IPS DF 4.7 (cell line): ENCODE measurements at regions not wholly inside any gene's neighbourhood (a gene's known extent, or its start where the extent isn't known, plus 50 kb on each side); places are given as distances from the start of the nearest gene placed in this dataset.

Experiments used
- DNase-seq: peaks from one replicate; pipeline ENCODE4 v3.0.0-alpha.2; 2013; ENCODE audit warnings: low spot score; ENCODE audit errors: extremely low read depth

GRCh38 chr9:30722065-30722464 is 1662.4 kb upstream of the ACO1 start:
- no peak for DNase-seq

GRCh38 chr9:30723656-30724055 is 1660.8 kb upstream of the ACO1 start:
- no peak for DNase-seq

- DNase-seq: no peak
Observed at GRCh38 chr9:30732060-30732459, 1652.4 kb upstream of the ACO1 start.

- DNase-seq: no peak
Observed at GRCh38 chr9:30744871-30745270, 1639.6 kb upstream of the ACO1 start.

DNA sequence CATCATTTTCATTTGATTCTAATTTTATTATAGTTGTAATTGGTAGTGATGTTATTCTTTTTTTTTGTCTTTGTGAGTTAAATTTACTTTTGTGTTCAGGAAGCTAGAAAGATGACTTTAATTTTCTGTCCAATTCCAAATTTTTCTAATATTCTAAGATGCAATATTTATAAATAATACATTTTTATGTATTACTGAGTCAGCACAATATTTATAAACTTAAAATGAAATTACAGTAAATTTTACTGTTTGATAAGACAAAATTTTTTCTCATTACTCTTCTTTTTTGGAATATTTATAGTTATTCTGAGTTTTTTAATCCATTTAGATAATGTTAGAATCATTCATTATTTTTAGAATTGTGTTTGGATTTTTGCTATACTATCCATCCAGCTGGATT is 1637.9 kb upstream of the ACO1 start:
- no peak for DNase-seq

DNA sequence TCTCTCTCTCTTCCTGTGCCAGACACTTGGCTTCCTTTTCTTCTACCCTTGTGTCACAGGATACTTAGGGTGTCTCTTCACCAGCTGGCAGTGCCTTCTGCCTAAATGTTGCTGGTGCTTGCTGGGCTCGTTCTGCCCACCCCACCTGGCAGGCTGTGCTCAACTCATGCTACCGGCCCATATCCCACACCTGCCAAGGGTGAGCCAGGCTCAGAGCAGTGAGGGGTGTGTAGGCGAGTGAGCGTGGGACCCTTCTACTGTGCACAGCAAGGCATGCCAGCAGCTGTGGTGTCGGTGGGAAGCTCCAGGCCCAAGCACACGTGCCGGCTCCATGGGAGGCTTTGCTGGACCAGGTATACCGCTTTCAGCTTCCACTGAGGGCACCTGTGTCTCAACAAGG is 1626.7 kb upstream of the ACO1 start:
- DNase-seq: no peak

DNA sequence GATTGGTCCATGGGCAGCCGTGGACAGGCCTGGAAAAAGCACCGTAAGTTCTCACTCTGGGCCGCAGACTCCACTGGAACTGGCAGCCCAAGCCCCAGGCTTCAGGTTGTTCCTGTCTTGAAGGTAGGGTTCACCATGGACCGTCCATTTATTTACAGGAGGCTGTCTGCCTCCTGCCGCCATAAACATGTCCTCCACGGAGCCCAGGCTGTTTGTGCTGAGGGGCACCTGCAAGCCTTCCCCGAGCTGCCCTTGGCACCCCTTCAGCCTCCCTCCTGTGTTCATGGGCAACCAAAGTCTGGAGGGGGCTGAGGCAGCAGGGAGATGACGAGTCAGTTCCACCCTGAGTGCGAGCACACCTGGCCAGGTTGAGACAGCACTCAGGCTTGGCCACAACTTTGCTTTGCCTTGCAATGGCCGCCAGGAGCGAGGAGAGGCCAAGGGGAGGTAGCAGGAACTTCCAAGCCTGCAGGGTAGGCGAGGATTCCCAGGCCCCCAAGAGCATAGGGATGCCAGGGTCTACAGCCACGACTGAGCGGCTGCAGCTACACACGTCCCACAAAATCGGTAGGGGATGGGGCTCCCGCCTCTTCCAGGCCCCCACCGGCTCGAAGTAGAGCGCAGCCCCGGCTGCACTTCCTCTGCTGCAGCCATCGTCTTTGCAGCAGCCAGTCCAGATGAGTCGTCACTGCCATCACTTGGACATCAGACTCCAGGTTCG is 1625.6 kb upstream of the ACO1 start:
- DNase-seq: no peak

- DNase-seq: no peak
Observed at GRCh38 chr9:30765318-30765717, 1619.1 kb upstream of the ACO1 start.

GRCh38 chr9:30771163-30771708 is 1613.2 kb upstream of the ACO1 start:
- no peak for DNase-seq

DNA sequence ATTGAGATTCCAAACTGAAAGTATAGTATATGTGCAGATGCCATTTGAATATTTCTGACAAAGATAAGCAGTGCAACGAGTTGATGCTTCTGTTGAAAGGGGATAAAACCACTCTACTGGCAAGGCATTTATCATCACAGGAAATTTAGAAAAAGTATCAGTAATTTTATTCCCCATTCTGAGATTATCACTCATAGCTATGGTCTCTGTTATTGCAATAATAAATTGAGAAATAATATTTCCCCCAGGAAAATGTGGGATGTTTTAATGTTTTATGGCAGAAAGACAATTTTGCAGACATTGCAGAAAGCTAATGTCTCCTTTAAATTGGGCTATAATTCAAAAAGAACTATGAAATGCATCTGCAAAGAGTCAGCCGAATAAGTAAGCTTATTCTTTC is 1612.7 kb upstream of the ACO1 start:
- no peak for DNase-seq

DNA sequence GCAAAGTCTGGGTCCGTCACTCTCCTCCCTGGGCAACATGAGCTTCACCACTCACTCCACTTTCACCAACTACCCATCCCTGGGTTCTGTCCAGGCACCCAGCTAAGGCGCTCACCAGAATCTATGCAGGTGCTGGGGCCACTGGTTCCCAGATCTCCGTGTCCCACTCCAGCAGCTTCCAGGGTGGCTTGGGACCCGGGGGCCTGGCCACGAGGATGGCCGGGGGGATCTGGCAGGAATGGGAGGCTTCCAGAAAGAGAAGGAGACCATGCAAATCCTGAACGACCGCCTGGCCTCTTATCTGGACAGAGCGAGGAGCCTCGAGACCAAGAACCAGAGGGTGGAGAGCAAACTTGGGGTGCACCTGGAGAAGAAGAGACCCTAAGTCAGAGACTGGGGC is 1611.0 kb upstream of the ACO1 start:
- DNase-seq: no peak

DNA sequence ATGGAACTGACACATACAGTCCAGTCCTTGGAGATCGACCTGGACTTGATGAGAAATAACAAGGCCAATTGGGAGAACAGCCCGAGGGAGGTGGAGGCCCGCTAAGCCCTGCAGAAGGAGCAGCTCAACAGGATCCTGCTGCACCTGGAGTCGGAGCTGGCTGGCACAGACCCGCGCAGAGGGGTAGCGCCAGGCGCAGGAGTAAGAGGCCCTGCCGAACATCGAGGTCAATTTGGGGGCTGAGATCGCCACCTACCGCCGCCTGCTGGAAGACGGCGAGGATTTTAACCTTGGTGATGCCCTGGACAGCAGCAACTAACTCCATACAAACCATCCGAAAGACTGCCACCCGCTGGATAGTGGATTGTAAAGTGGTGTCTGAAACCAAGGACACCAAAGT is 1610.1 kb upstream of the ACO1 start:
- peak; percentile 60 for DNase-seq

DNA sequence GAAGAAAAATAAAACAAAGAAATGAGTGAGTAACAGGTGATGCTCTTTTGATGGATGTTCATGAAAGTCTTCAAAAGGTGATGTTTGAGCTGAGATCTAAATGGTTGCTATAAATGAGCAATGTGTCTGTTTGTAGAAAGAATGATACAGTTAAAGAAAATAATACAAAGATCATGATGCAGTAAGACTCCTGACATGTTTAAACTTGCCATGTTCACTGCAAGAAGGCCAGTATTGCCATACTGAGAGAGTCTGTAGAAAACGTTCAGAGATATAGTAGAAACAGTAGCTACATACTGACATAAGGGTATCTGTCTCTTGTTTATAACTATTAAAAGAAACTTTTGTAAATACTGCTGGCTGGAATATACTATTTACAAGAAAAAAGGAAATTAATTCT is 1609.2 kb upstream of the ACO1 start:
- DNase-seq: no peak

DNA sequence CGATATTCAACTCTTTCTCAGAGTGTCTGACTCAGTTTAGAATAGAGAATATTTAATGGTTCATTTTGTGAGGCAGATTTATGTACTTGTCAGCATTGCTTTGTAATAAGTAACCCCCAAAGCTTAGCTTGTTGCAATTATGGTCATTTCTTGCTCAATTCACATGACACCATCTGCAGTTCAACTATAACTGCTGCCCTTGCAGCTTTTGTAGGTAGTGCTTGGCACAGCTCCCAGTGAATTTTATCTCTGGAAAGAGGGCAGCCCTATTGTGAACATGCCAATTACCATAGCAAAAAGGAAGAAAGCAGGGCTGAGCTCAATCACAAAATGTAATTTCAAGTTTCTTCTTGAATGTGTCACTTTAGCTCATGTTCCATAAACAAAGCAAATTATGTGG is 1587.7 kb upstream of the ACO1 start:
- DNase-seq: no peak

DNA sequence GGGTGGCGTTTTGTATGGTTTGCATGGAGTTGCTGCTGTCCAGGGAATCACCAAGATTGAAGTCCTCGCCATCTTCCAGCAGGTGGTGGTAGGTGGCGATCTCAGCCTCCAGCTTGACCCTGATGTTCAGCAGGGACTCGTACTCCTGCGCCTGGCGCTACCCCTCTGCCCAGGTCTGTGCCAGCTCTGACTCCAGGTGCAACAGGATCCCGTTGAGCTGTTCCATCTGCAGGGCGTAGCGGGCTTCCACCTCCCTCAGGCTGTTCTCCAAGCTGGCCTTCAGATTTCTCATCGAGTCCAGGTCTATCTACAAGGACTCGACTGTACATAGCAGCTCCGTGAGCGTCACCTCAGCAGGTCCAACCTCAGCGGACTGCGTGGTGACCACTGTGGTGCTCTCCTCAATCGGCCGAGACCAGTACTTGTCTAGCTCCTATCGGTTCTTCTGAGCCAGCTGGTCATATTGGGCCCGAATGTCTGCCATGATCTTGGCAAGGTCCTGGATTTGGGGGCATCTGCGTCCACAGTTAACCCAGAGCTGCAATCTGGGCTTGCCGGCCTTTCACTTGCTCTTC is 1584.8 kb upstream of the ACO1 start:
- no peak for DNase-seq

- no peak for DNase-seq
Observed at GRCh38 chr9:30800421-30800820, 1584.0 kb upstream of the ACO1 start.

- DNase-seq: no peak
Observed at GRCh38 chr9:30812821-30813220, 1571.6 kb upstream of the ACO1 start.

- no peak for DNase-seq
Observed at GRCh38 chr9:30815585-30815984, 1568.9 kb upstream of the ACO1 start.

DNA sequence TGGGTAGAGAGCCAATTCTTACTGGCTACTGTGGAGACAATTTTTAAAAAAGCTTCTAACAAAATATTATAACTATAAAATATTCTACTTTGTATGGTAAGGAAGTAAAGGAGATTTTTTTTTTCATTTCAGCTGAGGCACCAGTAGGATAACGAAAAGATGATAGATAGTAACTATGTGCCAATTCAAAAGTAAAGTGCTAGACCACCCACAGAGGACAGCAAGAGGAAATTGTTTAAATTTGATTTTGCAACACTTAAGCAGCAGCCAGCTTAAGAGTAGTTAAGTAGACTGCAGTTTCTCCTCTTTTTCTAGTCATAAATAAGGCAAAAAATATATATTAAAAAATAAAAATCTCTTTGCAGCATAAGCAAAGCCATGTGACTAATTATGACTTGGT is 1539.3 kb upstream of the ACO1 start:
- no peak for DNase-seq

- DNase-seq: no peak
Observed at GRCh38 chr9:30846651-30847050, 1537.8 kb upstream of the ACO1 start.

GRCh38 chr9:30851600-30851999 is 1532.8 kb upstream of the ACO1 start:
- no peak for DNase-seq

DNA sequence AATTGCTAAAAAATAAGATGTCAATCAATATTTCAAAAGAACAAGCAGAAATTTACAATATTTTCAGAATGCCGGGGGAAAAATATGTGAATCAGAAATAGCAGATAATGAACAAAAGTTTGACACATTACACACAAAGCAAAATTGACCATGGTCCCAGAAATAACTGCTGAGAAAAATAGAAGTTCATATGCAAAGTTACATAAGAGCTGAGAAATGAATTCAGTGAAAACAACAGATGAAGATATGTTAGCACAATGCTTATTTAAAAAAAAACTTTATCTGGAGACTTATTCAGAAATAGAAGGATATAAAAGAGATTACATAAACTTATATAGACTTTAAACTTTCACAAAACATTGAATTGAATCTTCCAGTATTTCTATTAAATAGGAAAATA is 1483.7 kb upstream of the ACO1 start:
- no peak for DNase-seq

DNA sequence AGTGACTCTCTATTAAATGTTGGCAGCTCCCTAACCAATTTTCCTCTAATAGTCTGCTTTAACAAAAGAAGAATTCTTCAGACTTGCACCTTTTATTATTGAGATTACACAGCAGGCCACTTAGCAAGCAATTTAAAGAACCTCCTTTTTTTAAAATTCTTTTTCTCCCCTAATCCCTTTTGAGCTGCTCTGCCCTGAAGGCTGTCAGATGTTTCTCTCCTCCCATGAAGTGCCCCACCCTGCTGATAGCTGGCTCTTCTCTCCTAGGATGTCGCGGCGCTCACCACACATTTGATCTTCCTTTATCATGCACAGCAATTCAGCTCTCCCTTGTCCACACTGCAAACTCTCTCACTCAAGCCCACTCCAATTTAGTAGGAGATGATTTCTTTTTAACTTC is 1471.1 kb upstream of the ACO1 start:
- peak; percentile 33 for DNase-seq
